Superior temporal gyrus (tissue), 1 donor: ENCODE measurements at regions not wholly inside any gene's neighbourhood (a gene's known extent, or its start where the extent isn't known, plus 50 kb on each side); places are given as distances from the start of the nearest gene placed in this dataset.
"Not testable (repeated sequence)": the region's sequence is repeated elsewhere in the genome, so short reads cannot be mapped to it uniquely, and the experiment has no call there.

Experiments
- DNase-seq: peaks from one replicate; pipeline ENCODE4 v3.0.0-alpha.2; 2016; ENCODE audit errors: extremely low spot score

DNA sequence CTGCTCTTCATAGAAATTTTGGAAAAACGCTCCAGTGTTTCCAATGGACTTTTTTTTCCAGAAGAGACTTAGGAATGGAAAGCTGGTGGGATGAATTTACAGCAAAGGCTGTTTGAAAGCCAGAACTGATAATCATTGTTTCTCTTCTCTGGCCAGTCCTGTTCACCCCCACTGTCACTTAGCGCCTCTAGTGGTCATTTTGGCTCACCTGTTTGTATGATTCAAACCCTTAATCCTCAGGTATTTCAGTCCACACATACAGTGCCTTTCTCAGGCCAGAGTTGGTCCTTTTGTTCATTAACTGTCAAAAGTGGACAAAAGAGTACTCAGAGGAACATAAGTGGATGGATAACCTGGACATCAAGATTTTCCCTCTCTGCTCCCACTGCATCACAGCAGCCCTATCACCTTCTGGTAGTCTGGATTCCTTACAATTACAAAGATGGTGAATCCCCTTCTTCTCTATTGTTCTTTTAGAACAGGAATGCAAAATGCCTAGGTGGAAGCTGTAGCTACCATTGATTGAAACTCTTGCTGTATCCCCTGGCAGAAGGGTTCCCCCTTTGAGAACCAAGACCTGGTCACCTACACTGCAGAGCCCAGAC, 177.6 kb upstream of the OLFM3 start:
- no peak for DNase-seq

DNA sequence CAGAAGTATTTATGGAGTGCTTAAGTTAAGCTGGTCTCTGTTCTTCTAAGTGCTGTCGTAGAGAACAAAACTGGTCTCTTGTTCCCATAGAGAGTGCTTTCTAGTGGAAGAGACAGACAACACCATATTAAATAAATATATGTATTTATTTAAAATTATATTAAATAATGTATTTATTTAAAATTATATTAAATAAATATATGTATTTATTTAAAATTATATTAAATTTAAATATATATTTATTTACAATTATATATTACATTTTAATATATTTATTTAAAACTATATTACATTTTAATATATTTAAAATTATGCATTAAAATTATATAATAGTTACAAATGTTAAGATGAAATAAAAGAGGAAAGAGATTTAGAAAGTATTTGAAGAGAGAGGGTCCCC, 175.5 kb upstream of the OLFM3 start:
- DNase-seq, result no peak

DNA sequence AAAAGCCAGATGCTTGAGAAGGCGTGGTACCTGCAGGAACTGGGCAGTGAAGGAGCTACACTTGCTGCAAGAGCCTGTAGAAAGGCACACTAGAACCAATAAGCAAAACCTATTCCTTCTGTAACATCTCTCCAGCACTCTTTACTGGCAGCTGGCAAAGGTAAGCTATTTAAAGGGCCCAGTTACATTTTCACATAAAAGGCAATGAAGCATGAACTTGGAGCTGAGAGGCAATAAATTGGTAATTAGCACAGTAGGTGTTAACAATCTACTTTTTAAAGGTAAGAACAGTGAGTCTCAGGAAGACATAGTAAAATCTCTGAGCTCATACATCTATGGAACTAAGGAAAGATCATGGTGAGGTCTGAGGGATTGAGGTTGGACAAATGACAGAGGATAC, 167.1 kb upstream of the OLFM3 start:
- no peak for DNase-seq

DNA sequence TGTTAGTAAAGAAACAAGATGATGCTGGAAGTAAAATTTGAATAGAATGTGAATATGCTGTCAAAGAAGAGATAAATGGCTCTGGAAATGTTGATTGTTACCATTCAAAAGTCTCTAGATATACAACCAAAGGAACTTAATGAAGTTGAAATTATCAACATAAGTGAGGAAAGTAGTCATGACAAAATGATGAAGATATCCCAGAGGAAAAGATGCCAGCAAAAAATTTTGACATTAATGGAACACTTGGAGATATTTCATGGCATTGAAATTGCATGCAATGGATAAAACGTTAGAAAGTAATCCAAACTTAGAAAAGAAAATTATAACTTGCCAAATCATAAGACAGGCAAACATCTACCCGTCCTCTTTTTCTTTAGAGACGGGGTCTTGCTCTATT, 154.5 kb upstream of the OLFM3 start:
- DNase-seq, result no peak

DNA sequence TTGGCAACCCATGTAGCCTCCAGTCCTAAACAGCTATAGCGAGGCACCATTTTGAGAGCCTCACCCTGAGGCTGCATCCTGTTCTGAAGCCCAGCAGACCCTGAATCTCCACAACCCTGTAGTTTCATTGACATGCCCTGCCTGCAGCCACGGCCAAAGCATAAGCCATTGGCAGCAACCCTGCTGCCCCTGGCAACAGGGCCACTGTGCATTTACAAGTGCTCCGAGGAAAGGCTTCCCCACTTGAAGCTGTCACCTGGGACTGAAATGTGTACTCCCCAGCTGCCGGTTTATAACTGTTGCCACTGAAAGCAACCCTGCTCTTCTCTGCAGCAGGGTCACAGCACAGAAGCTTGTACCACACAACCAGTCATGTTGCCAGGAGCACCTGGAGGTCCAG, 124.2 kb upstream of the OLFM3 start:
- DNase-seq, result no peak

DNA sequence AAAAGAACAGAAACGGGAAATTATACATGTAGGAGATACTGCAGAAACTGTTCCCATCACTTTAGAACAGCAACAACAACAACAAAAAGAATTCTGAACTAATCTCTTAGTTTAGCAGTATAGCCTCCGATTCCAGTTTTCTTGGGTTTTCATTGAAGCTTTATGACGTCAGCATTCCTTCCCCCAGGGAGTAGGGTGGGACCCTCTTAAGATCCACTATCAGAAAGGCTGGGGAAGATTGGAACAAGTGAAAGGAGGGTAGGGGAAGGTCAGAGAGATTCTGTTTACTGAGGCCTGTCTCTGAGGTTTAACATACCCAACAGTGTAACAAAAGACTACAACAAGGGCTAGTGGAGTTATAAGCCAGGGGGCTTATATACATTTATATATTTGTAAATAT, 121.4 kb upstream of the OLFM3 start:
- DNase-seq, result no peak

DNA sequence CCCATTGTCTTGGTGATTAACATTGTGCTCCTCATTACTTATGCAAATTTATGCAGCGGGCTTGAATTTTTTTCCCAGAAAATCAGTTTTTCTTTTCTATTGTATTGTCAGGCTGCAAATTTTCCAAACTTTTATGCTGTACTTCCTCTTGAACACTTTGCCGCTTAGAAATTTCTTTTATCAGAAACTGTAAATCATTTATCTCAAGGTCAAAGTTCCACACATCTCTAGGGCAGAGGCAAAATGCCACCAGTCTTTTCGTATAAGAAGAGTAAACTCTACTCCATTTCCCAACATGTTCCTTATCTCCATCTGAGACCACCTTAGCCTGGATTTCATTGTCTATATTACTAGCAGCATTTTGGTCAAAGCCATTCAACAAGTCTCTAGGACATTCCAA, 113.9 kb upstream of the OLFM3 start:
- no peak for DNase-seq

DNA sequence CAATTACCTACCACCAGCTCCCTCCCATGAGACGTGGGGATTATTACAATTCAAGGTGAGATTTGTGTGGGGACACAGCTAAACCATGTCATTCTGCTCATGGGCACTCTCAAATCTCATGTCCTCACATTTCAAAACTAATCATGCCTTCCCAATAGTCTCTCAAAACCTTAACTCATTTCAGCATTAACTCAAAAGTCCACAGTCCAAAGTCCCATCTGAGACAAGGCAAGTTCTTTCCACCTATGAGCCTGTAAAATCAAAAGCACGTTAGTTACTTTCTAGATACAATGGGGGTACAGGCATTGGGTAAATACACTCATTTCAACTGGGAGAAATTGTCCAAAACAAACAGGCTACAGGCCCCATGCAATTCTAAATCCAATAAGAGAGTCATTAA, 112.8 kb upstream of the OLFM3 start:
- not testable (repeated sequence) for DNase-seq

DNA sequence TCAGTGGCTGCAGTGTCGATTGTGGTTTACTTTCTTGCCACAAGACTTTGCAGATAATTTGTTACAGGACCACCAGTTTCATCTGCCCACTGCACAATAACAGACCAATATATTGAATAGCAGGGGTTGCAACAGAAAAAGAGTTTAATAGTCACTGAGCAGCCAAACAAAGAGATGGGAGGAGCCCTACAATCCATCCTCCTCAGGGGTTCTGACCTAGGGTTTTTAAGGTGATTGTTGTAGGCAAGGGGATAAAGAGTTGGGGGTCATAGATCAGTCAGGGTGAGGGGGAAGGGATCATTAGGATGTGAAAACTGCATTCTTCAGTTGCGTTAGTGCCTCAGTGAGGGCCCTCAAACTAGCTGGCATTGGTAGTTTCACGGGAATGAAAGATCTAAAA, 110.7 kb upstream of the OLFM3 start:
- DNase-seq, result no peak

DNA sequence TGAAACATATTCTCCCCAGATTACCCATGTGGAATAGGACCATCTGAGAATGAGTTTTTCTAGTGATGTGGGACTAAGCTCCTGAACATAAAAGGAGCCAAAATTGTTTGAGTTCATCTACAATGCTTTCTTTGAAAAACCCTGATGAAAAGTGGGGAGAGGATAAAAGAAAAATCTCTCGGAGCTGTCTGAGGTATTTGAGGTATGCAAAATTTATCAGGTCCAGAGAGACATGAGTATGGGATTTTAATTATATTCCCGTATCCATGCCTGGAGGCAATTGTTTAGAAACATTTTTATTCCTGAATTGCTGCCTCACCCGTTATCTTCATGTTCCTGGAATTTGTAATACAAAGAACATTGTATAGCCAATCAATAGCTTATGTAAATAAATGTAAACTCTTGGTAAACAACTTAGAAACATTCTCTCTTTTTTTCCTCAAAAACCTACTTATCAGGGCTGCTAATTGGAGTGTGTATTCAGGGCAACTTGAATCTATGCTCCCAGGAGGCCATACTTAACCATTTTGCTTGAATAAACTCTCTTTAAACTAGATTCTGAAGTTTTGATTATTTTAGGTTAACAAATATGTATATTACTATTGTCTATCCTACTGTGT, 109.3 kb upstream of the OLFM3 start:
- no peak for DNase-seq

DNA sequence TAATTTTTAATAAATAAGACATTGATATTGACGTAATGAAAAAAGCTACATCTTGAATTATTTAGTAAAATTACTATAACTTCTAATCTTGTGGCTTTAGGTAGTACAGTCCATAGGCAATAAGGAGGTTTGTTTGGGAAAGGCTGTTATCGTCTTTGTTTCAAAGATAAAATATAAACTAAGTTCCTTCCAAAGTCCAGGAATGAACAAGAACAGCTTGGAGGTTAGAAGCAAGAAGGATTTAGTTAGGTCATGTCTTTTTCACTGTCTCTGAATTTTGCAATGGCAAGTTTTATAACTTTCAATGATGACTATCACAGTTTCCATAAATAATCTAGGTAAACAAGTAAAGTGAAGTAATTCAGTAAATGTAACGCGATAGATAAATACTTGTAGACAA, 106.9 kb upstream of the OLFM3 start:
- no peak for DNase-seq

DNA sequence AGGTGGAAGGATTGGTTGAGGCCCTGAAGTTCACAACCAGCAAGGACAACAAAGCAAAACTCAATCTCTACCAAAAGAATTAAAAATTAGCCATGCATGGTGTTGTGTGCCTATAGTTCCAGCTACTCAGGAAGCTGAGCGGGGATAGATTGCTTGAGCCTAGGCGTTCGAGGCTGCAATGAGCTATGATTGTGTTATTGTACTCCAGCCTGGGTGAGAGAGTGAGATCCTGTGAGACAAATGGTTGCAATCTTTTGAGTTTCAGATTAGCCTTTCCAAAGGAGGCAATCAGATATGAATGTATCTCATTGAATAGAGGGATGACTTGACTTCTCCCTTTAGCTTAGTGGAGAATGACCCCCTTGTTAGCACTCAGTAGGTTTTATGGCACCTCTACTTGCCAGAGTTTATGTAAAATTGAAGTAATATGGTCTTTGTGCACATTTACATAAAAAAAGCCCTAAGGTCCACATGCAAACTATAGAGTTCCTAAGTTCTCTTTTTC, 105.6 kb upstream of the OLFM3 start:
- no peak for DNase-seq

DNA sequence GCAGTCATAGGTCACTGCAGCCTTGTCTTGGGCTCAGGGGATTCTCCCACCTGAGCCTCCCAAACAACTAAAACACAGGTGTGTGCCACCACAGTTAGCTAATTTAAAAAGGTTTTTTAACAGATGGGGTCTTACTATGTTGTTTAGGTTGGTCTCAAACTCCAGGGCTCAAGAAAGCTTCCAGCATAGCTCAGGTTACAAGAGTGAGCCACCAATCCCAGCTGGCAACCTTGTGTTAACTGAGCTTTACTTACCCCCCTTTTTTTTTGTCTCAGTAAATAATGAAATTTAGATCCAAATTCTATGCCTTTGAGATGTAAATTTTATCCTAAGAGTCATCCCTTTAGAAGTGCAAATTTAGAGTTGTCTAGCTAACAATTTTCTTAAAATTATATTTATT, 103.9 kb upstream of the OLFM3 start:
- DNase-seq, result no peak

DNA sequence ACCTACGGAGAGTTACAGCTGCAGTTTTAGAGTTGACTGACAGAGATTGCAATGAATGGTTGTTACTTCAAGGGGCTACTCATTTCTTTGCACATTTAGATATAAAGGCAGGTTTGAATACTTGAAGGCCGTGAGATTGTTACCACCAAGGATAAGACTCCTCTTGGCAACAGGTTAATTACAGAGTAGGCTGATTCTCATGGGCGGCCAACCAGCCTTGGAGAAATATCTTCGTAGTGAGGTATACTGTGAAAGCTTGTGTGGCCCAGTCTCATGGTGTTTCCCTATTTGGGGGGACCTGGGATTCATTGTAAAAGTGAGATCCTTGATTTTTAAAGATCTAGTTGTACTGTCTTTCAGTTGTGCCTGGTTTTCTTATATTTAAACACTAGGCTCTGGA, 103.2 kb upstream of the OLFM3 start:
- no peak for DNase-seq

DNA sequence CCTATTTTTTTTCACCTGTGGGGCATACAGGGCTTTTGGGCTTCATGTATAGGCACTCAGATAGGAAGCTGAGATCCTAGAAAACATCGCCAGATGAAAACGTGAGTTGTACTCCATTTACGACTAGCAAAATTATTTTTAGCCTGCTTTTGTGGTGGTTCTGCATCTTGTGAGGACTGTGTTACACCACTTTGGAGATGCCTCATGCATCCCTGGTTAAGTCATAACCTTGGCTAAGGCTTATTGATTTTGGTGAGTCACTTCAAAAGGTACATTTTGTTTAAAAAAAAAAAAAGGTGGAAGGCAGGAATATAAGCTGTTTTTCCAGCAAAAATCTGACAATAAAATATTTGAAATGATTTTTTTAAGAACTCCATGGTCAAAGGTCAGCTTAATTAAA, 101.8 kb upstream of the OLFM3 start:
- no peak for DNase-seq

DNA sequence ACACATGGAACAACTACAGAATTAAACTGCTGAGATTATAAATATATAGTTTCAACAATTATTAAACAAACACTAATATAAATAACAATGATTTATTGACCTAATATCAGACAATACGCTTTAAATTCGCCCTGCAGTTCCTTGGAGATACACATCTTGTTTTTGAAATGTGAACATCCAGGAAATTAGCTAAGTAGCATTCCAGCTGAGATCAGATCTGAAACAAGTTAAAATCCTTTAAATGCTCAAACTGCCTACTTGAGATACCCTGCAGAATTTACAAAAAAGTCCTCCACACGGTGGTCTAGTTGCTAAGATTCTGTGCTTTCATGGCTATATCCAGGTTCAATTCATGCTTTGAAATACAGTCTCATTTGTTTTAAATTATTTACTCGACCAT, 101.4 kb upstream of the OLFM3 start:
- DNase-seq, result no peak

DNA sequence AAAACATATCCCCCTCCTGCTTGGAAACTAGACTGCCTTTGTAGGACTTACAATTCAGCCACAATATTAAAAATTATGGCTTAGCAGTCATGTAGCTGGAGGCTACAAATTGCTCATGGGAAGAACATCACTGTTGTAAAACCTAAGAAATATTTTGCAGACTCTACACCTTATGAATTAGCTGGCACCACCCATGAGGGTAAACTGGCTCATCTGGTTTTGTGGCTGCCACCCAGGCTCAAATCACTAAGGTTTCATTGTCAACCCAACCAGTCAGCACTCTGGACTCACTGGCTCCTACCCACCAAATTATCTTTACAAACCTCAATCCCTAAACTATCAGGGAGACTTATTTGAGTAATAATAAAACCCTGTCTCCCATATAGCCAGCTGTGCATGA, 100.7 kb upstream of the OLFM3 start:
- DNase-seq, result no peak

DNA sequence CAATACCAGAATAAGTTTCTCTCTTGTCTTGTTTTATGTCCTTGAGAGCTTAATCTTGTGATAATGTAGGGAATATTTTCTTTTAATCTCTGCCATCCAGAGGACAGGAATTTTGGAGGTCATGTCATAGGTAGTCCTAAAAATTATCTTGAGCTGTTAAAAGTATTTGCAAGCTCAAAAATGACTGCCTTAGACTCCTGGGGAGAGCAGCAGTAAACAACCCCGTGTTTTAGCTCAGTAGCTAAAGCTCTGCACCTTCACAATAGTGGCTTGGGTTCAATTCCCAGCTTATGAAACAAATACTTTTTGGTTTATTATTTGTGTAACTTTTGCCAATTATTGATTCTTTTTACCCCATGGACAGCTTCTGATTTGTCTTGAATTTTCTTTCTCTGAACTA, 99.4 kb upstream of the OLFM3 start:
- no peak for DNase-seq

DNA sequence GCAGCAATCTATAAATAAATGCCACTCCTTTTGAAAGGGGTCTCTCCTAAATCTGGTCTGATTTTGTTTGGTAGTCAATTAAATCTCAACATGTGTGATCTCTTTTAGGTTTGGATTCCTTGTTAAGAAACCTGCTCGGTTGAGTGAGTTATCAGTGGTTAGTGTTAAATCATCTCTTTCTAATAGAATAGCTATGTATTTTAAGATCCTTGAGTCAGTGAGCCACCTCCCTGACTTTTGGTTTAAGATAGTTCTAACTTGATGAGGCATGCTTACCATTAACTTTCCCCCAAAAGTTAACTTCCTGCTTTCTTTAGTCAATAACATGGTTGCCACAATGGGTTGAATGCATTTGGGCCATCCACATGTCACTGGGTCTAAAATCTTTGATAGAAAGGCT, 93.1 kb upstream of the OLFM3 start:
- DNase-seq, result no peak

DNA sequence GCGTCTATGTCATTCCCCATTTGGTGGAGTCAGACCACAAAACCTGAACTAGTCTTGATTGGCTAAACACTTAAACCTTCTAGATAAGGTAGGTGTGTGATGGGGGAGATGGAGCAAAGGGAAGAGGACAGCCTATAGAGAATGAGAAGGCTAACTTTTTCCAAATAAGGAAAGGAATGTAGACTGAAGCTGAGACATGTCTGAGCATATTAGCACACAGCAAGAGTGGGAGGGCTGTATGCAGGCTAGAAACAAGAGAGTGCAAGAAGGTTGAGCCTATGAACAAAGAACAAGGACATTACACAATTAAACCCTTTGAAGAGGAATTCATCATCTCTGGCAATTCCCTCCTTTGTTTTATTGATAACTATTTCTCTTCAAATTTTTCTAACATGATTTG, 89.2 kb upstream of the OLFM3 start:
- no peak for DNase-seq

DNA sequence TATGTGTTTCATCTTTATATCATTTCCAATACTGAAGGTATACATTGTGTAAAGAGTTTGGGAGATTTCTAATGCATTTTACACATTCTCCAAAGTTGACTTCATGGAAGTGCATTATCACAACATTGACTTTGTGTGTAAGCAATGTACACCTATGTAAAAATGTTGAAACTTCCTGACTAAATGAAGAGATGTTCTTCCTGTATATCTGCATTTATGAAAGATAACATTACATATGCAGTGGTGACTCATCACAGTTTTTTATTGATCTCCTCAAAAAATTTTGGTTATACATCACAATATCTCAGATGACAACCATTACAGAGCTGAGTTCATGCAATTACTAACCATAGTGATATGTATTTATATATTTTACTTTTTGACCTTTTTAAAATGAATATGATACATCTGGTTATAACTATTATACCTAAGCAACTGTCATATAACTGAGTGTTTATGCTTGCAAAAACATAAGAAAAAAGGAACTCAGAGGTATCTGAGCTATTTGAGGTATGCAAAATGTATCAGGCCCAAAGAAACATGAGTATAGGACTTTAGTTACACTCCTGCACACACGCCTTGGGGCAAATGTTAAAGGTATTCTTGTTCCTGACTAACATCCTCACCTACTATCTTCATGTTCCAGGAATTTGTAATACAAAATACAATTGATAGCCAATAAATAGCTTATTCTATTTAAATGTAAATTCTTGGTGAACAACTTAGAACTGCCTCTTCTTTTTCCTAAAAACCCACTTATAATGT, 88.2 kb upstream of the OLFM3 start:
- DNase-seq, result no peak

DNA sequence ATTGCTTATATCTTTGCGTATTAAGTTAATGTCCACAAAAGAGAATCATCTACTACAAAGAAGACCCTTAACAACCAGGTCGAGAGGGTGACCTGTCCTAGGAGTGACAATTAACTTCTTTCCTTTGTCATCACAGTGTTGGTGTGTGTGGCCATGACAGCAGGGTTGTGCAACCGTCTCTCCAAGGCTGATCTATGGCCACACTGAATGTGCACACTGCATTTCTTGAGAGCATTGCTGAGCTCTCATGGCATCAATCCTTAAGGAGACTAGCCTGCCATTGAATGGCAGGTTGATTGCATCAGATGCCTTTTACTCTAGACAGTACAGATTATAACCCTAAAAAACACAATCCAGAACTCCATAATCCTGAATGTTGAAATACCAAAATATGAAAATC, 86.5 kb upstream of the OLFM3 start:
- no peak for DNase-seq

DNA sequence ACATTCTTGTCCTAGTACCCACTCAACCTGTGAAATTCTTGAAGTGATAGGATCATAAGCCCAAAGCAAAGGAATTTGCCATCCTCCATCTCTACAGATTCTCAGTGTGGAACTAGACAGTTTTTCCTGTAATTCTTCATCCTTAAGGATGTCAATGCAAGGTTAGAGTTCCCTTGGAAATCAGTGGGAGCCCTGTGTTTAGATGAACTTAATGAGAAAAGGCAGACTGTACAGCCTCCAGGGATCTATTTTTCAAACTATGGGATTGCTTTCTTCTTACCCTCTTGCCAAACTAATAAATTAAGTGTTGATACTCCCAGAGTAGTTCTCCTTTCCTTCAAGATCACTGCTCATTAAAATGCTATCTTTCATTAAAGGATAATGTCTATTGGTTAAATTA, 78.1 kb upstream of the OLFM3 start:
- DNase-seq, result no peak
